Suprapubic skin (tissue), 4 donors: ENCODE measurements at regions not wholly inside any gene's neighbourhood (a gene's known extent, or its start where the extent isn't known, plus 50 kb on each side); places are given as distances from the start of the nearest gene placed in this dataset.

ENCODE experiments used
- CTCF ChIP-seq, 2 donors: fragments of 200-600 bp in 1 of 2; fragments of 450-650 bp in 1 of 2; sonication (generic) in 1 of 2; IDR thresholded peaks; one replicate each; pipeline ENCODE4 v1.5.1; 2016 to 2019; ENCODE audit warnings: antibody characterized with exemption in 2 of 2, mild to moderate bottlenecking in 1 of 2, moderate library complexity in 1 of 2
- EP300 ChIP-seq: sonication (generic); formaldehyde crosslinking; IDR thresholded peaks from one replicate; pipeline ENCODE4 v1.6.1; 2017; ENCODE audit warnings: antibody characterized with exemption
- POLR2A ChIP-seq, 2 donors: fragments of 450-650 bp; IDR thresholded peaks; one replicate each; pipeline ENCODE4 v1.6.1; 2017; ENCODE audit warnings: antibody characterized with exemption in 2 of 2, mild to moderate bottlenecking in 2 of 2, moderate library complexity in 2 of 2
- POLR2AphosphoS5 ChIP-seq, 3 donors: sonication (generic); formaldehyde crosslinking; IDR thresholded peaks; one replicate each; pipeline ENCODE4 v1.6.1; 2017; ENCODE audit warnings: antibody characterized with exemption in 3 of 3

GRCh38 chr3:34292605-34293300, 494.3 kb downstream of the PDCD6IP start:
- no peak for TF ChIP-seq CTCF (IDR thresholded peaks at IDR 0.05)
- TF ChIP-seq POLR2A (IDR thresholded peaks at IDR 0.05), result no peak
- TF ChIP-seq EP300, result no peak
- no peak for TF ChIP-seq POLR2AphosphoS5 (IDR thresholded peaks at IDR 0.05)
